WTC11 (cell line): ENCODE measurements at regions not wholly inside any gene's neighbourhood (a gene's known extent, or its start where the extent isn't known, plus 50 kb on each side); places are given as distances from the start of the nearest gene placed in this dataset.

Experiments used
- ATAC-seq: fragments of 200-7000 bp; cut with Tn5 transposase; 2 replicates; pipeline ENCODE4 v1.10.0; 2021; ENCODE audit warnings: mild to moderate bottlenecking, moderate library complexity
- CTCF ChIA-PET: fragments of 300-600 bp; sonication (Branson Sonifier 250); formaldehyde crosslinking; loops from one replicate; lab custom pipeline; 2021; ENCODE audit warnings: antibody characterized with exemption; lab: Charles Lee
- POLR2A ChIA-PET: fragments of 350-600 bp; sonication (Branson Sonifier 250); formaldehyde crosslinking; loops from one replicate; lab custom pipeline; 2021; ENCODE audit warnings: antibody characterized with exemption; lab: Charles Lee
- DNase-seq: peaks from one replicate; pipeline ENCODE4 v3.0.0; 2021; ENCODE audit warnings: low spot score
- H3K27ac Mint-ChIP-seq: 2 replicates; pipeline ENCODE4 v1.8.0; 2021; ENCODE audit warnings: mixed read lengths
- H3K27me3 Mint-ChIP-seq: 2 replicates; pipeline ENCODE4 v1.8.0; 2021; ENCODE audit warnings: low read depth, mild to moderate bottlenecking, moderate library complexity, mixed read lengths
- H3K36me3 Mint-ChIP-seq: 2 replicates; pipeline ENCODE4 v1.8.0; 2021; ENCODE audit warnings: mixed read lengths
- H3K4me1 Mint-ChIP-seq: 2 replicates; pipeline ENCODE4 v1.8.0; 2022; ENCODE audit warnings: mixed read lengths
- H3K4me3 Mint-ChIP-seq: 2 replicates; pipeline ENCODE4 v1.8.0; 2021; ENCODE audit warnings: mild to moderate bottlenecking, moderate library complexity, mixed read lengths
- H3K9me3 Mint-ChIP-seq: 2 replicates; pipeline ENCODE4 v1.8.0; 2021; ENCODE audit warnings: mixed read lengths
- ARID4B ChIP-seq: sonication (generic); formaldehyde crosslinking; IDR thresholded peaks from 2 replicates; pipeline ENCODE4 v1.8.0; 2023; ENCODE audit warnings: missing genetic modification reagents, mild to moderate bottlenecking, borderline replicate concordance
- ATF1 ChIP-seq: sonication (generic); formaldehyde crosslinking; IDR thresholded peaks from 2 replicates; pipeline ENCODE4 v1.8.1; 2023; ENCODE audit warnings: mild to moderate bottlenecking, moderate library complexity, missing genetic modification reagents
- ATF6 ChIP-seq: sonication (generic); formaldehyde crosslinking; IDR thresholded peaks from 2 replicates; pipeline ENCODE4 v1.8.1; 2023; ENCODE audit warnings: mild to moderate bottlenecking, missing genetic modification reagents
- CDX4 ChIP-seq: fragments of 250-450 bp; sonication (Bioruptor Pico); IDR thresholded peaks from 2 replicates; pipeline ENCODE4 v1.9.0; 2021; ENCODE audit warnings: moderate library complexity, mild to moderate bottlenecking, inconsistent platforms, borderline replicate concordance
- CREB1 ChIP-seq: sonication (generic); formaldehyde crosslinking; IDR thresholded peaks from 2 replicates; pipeline ENCODE4 v1.8.0; 2023; ENCODE audit warnings: mild to moderate bottlenecking, missing genetic modification reagents
- CREM ChIP-seq: sonication (generic); formaldehyde crosslinking; IDR thresholded peaks from 2 replicates; pipeline ENCODE4 v1.8.1; 2022; ENCODE audit warnings: mild to moderate bottlenecking, missing genetic modification reagents, moderate library complexity
- EMX1 ChIP-seq: fragments of 250-450 bp; sonication (Bioruptor Pico); IDR thresholded peaks from 2 replicates; pipeline ENCODE4 v1.8.0; 2021; ENCODE audit warnings: mild to moderate bottlenecking
- ETV6 ChIP-seq: sonication (generic); formaldehyde crosslinking; IDR thresholded peaks from 2 replicates; pipeline ENCODE4 v1.8.1; 2022; ENCODE audit warnings: mild to moderate bottlenecking, missing genetic modification reagents
- FOXP4 ChIP-seq: sonication (generic); formaldehyde crosslinking; IDR thresholded peaks from 2 replicates; pipeline ENCODE4 v1.8.0; 2022; ENCODE audit warnings: mild to moderate bottlenecking, missing genetic modification reagents
- HMGA2 ChIP-seq: fragments of 250-450 bp; sonication (Bioruptor Pico); IDR thresholded peaks from 2 replicates; pipeline ENCODE4 v1.4.0; 2021; ENCODE audit warnings: mild to moderate bottlenecking, moderate library complexity
- IRF1 ChIP-seq: sonication (generic); formaldehyde crosslinking; IDR thresholded peaks from 2 replicates; pipeline ENCODE4 v1.8.0; 2023; ENCODE audit warnings: missing genetic modification reagents
- KAT7 ChIP-seq: sonication (generic); formaldehyde crosslinking; IDR thresholded peaks from 2 replicates; pipeline ENCODE4 v1.8.1; 2023; ENCODE audit warnings: missing genetic modification reagents, mild to moderate bottlenecking, borderline replicate concordance
- MXD4 ChIP-seq: fragments of 250-450 bp; sonication (Bioruptor Pico); IDR thresholded peaks from 2 replicates; pipeline ENCODE4 v1.8.0; 2021; ENCODE audit warnings: mild to moderate bottlenecking, moderate library complexity, borderline replicate concordance
- NR1H2 ChIP-seq: sonication (generic); formaldehyde crosslinking; IDR thresholded peaks from 2 replicates; pipeline ENCODE4 v1.9.0; 2021; ENCODE audit warnings: mild to moderate bottlenecking, moderate library complexity, missing genetic modification reagents
- PREB ChIP-seq: sonication (generic); formaldehyde crosslinking; IDR thresholded peaks from 2 replicates; pipeline ENCODE4 v1.8.1; 2022; ENCODE audit warnings: mild to moderate bottlenecking, missing genetic modification reagents, moderate library complexity, borderline replicate concordance
- RELA ChIP-seq: sonication (generic); formaldehyde crosslinking; IDR thresholded peaks from 2 replicates; pipeline ENCODE4 v1.8.1; 2022; ENCODE audit warnings: missing genetic modification reagents, mild to moderate bottlenecking, borderline replicate concordance
- SOX15 ChIP-seq: fragments of 250-450 bp; sonication (Bioruptor Pico); IDR thresholded peaks from 2 replicates; pipeline ENCODE4 v1.9.0; 2021; ENCODE audit warnings: mild to moderate bottlenecking
- SP1 ChIP-seq: sonication (generic); formaldehyde crosslinking; conservative IDR thresholded peaks from 2 replicates; pipeline ENCODE4 v1.8.1; 2022; ENCODE audit warnings: missing genetic modification reagents
- TCF7 ChIP-seq: sonication (generic); formaldehyde crosslinking; IDR thresholded peaks from 2 replicates; pipeline ENCODE4 v1.8.0; 2022; ENCODE audit warnings: mild to moderate bottlenecking, low read depth, missing genetic modification reagents, moderate library complexity
- TEAD4 ChIP-seq: sonication (generic); formaldehyde crosslinking; IDR thresholded peaks from 2 replicates; pipeline ENCODE4 v1.8.0; 2022; ENCODE audit warnings: mild to moderate bottlenecking, missing genetic modification reagents
- ZNF121 ChIP-seq: sonication (generic); formaldehyde crosslinking; IDR thresholded peaks from 2 replicates; pipeline ENCODE4 v1.8.0; 2023; ENCODE audit warnings: missing genetic modification reagents
- ZNF416 ChIP-seq: fragments of 250-450 bp; sonication (Bioruptor Pico); IDR thresholded peaks from 2 replicates; pipeline ENCODE4 v1.9.0; 2021; ENCODE audit warnings: mild to moderate bottlenecking, inconsistent platforms
- ZNF532 ChIP-seq: fragments of 250-450 bp; sonication (Bioruptor Pico); IDR thresholded peaks from 2 replicates; pipeline ENCODE4 v1.9.0; 2021; ENCODE audit warnings: mild to moderate bottlenecking, borderline replicate concordance

GRCh38 chr1:188277771-188278170 is 1449.0 kb downstream of the PLA2G4A start (continued):
- TF ChIP-seq PREB (CRISPR knock-in tag) (no peak), ZNF416 (CRISPR knock-in tag) (no peak), TEAD4 (CRISPR knock-in tag) (no peak), SOX15 (CRISPR knock-in tag) (no peak), KAT7 (no peak), ATF6 (CRISPR knock-in tag) (no peak)

- no peaks in the 10 kb centered on the region for H3K27me3 Mint-ChIP-seq
- H3K4me1 Mint-ChIP-seq, result no peaks in the 10 kb centered on the region
- ChIA-PET CTCF (no interaction called here), POLR2A (no interaction called here)
- H3K36me3 Mint-ChIP-seq, result no peaks in the 10 kb centered on the region
- DNase-seq (no peak), ATAC-seq (no peak)
- no peaks in the 10 kb centered on the region for H3K9me3 Mint-ChIP-seq
- H3K27ac Mint-ChIP-seq, result no peak overlapping the region
- no peak overlapping the region for H3K4me3 Mint-ChIP-seq
- TF ChIP-seq CREB1, result no peak
- TF ChIP-seq ZNF121, result no peak
- TF ChIP-seq RELA (CRISPR knock-in tag), result no peak
- TF ChIP-seq ATF1 (CRISPR knock-in tag), result no peak
- TF ChIP-seq ZNF532 (CRISPR knock-in tag), result no peak
- no peak for TF ChIP-seq TCF7
- TF ChIP-seq ARID4B (CRISPR knock-in tag), result no peak
- TF ChIP-seq SP1 (CRISPR knock-in tag), result no peak
- TF ChIP-seq NR1H2 (CRISPR knock-in tag), result no peak
- no peak for TF ChIP-seq KAT7
- TF ChIP-seq HMGA2 (CRISPR knock-in tag), result no peak
- TF ChIP-seq MXD4, result no peak
- no peak for TF ChIP-seq IRF1 (CRISPR knock-in tag)
- no peak for TF ChIP-seq ETV6
- no peak for TF ChIP-seq CREM (CRISPR knock-in tag)
- TF ChIP-seq FOXP4, result no peak
- no peak for TF ChIP-seq TEAD4 (CRISPR knock-in tag)
- TF ChIP-seq EMX1 (CRISPR knock-in tag), result no peak
- TF ChIP-seq CDX4 (CRISPR knock-in tag), result no peak
These were observed 1453.2 kb downstream of the PLA2G4A start for GRCh38 chr1:188281921-188282320.
